ENCODE measurements at regions not wholly inside any gene's neighbourhood (a gene's known extent, or its start where the extent isn't known, plus 50 kb on each side); places are given as distances from the start of the nearest gene placed in this dataset.

- Histone ChIP-seq H3K14ac (replicated peaks; ENCODE audit: low read depth, low read length) (no peak overlapping the region), H3K27ac (ENCODE audit: insufficient read depth, low read length) (no peak overlapping the region), H3K9ac (ENCODE audit: low read depth, low read length) (no peak overlapping the region), H2AK5ac (ENCODE audit: low read depth, low read length) (no peak overlapping the region), H3K4me2 (ENCODE audit: low read depth, low read length) (no peak overlapping the region), H3K18ac (ENCODE audit: low read depth, low read length) (no peak overlapping the region), H3K36me3 (ENCODE audit: control insufficient read depth, insufficient read depth, low read length) (no peaks in the 10 kb centered on the region), H3K9me3 (ENCODE audit: control insufficient read depth, insufficient read depth, low read length) (peaks cover 41% of the 10 kb centered on the region), H3K27me3 (ENCODE audit: control insufficient read depth, insufficient read depth, low read length) (no peaks in the 10 kb centered on the region), H2BK15ac (ENCODE audit: low read depth, low read length) (no peak overlapping the region), H3K56ac (ENCODE audit: extremely low read depth, insufficient read depth, low read length) (no peak overlapping the region), H3K4me3 (ENCODE audit: insufficient read depth, low read depth, low read length) (no peak overlapping the region), H2AFZ (replicated peaks; ENCODE audit: low read length, poor library complexity) (no peak overlapping the region), H2BK20ac (ENCODE audit: low read depth, low read length) (no peak overlapping the region), H2BK5ac (ENCODE audit: low read depth, low read length, poor library complexity, severe bottlenecking) (no peak overlapping the region), H2BK120ac (ENCODE audit: low read depth, low read length) (no peak overlapping the region), H3K4me1 (ENCODE audit: control insufficient read depth, insufficient read depth, low read length) (no peaks in the 10 kb centered on the region), H4K5ac (ENCODE audit: low read depth, low read length) (no peak overlapping the region), H3K9me1 (ENCODE audit: insufficient read depth, low read length) (no peaks in the 10 kb centered on the region), H3K4ac (ENCODE audit: low read depth, low read length) (no peak overlapping the region), H3K79me1 (ENCODE audit: low read depth in 1 of 2, low read length in 2 of 2) (no peaks in the 10 kb centered on the region), H4K20me1 (ENCODE audit: insufficient read depth, low read length) (no peaks in the 10 kb centered on the region), H2AK9ac (replicated peaks; ENCODE audit: low read depth, low read length, poor library complexity) (no peak overlapping the region), H4K8ac (ENCODE audit: low read depth in 2 of 2, low read length in 2 of 2) (no peak overlapping the region), H3K23ac (ENCODE audit: low read depth, low read length) (no peak overlapping the region), H4K91ac (ENCODE audit: insufficient read depth, low read depth, low read length) (no peak overlapping the region)
- intact Hi-C loops (cut with micrococcal nuclease) (no loop called here), dilution Hi-C loops (cut with HindIII; ENCODE audit: low sequenced_read_pairs, unreplicated experiment) (no loop called here), in situ Hi-C loops (cut with MboI; ENCODE audit: low sequenced_read_pairs) (no loop called here)
- 35% methylated on average over 3 of the region's 4 CpGs; no CpG with 5 or more reads in 1 of the 2 experiments for WGBS, 2 experiments (ENCODE audit: extremely low coverage in 2 of 2, insufficient read length in 1 of 2)
- ATAC-seq (ENCODE audit: low read depth) (no peak), DNase-seq (no peak)
- no TSS peak for BruUV-seq (replicated peaks)
- TF ChIP-seq NFE2L2 (IDR thresholded peaks at IDR 0.05; ENCODE audit: low read depth, low read length), result no peak
- no peak for TF ChIP-seq RCOR1 (IDR thresholded peaks at IDR 0.05; ENCODE audit: insufficient replicate concordance, low read length)
- TF ChIP-seq ELK1 (IDR thresholded peaks at IDR 0.05; ENCODE audit: borderline replicate concordance, low read depth, low read length), result no peak
- CTCF ChIA-PET, result no interaction called here
- POLR2A ChIA-PET (ENCODE audit: unreplicated experiment), result no interaction called here
Observed at GRCh38 chr14:98208943-98209342, 1063.1 kb downstream of the BCL11B start.

Data from IMR-90 (cell line).